ENCODE measurements at regions not wholly inside any gene's neighbourhood (a gene's known extent, or its start where the extent isn't known, plus 50 kb on each side); places are given as distances from the start of the nearest gene placed in this dataset.

- TF ChIP-seq CTCF (IDR thresholded peaks at IDR 0.05): no peak
- TF ChIP-seq POLR2AphosphoS5 (IDR thresholded peaks at IDR 0.05): no peak
These were observed 262.7 kb upstream of the MAD2L1 start for GRCh38 chr4:120329386-120329785.
